ENCODE measurements at regions not wholly inside any gene's neighbourhood (a gene's known extent, or its start where the extent isn't known, plus 50 kb on each side); places are given as distances from the start of the nearest gene placed in this dataset.

- no peaks in the 10 kb centered on the region for H3K36me3 ChIP-seq (ENCODE audit: control insufficient read depth in 2 of 2, extremely low read depth in 1 of 2, insufficient read depth in 2 of 2, low read length in 2 of 2)
- no peaks in the 10 kb centered on the region for H3K4me1 ChIP-seq (ENCODE audit: control insufficient read depth, extremely low read depth, insufficient read depth, low read length)
- no peak overlapping the region for H3K4me2 ChIP-seq (ENCODE audit: control insufficient read depth, extremely low read depth, insufficient read depth, low read depth, low read length)
- no peaks in the 10 kb centered on the region for H3K9me1 ChIP-seq (ENCODE audit: control insufficient read depth, extremely low read depth, insufficient read depth, low read length)
- H3K27ac ChIP-seq (ENCODE audit: control insufficient read depth, insufficient read depth, low read length), result no peak overlapping the region
- no peak for DNase-seq (ENCODE audit: low read depth, low spot score)
- H3K79me2 ChIP-seq (ENCODE audit: control insufficient read depth, insufficient read depth, low read length), result no peaks in the 10 kb centered on the region
- no peak overlapping the region for H2AFZ ChIP-seq (ENCODE audit: control insufficient read depth, low read length)
- no peak overlapping the region for H3K4me3 ChIP-seq (ENCODE audit: control insufficient read depth in 2 of 3, extremely low read depth in 1 of 3, insufficient read depth in 2 of 3, low read depth in 1 of 3, low read length in 3 of 3)
- no peaks in the 10 kb centered on the region for H4K20me1 ChIP-seq (ENCODE audit: control insufficient read depth, extremely low read depth, insufficient read depth, low read length)
- TF ChIP-seq, protein P1, sequence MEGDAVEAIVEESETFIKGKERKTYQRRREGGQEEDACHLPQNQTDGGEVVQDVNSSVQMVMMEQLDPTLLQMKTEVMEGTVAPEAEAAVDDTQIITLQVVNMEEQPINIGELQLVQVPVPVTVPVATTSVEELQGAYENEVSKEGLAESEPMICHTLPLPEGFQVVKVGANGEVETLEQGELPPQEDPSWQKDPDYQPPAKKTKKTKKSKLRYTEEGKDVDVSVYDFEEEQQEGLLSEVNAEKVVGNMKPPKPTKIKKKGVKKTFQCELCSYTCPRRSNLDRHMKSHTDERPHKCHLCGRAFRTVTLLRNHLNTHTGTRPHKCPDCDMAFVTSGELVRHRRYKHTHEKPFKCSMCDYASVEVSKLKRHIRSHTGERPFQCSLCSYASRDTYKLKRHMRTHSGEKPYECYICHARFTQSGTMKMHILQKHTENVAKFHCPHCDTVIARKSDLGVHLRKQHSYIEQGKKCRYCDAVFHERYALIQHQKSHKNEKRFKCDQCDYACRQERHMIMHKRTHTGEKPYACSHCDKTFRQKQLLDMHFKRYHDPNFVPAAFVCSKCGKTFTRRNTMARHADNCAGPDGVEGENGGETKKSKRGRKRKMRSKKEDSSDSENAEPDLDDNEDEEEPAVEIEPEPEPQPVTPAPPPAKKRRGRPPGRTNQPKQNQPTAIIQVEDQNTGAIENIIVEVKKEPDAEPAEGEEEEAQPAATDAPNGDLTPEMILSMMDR (optimal IDR thresholded peaks at IDR 0.05 in 1 of 3, IDR thresholded peaks at IDR 0.05 in 1 of 3, conservative IDR thresholded peaks at IDR 0.05 in 1 of 3; ENCODE audit: extremely low read depth in 1 of 3, insufficient read depth in 2 of 3, low read length in 3 of 3), result no peak
- no peak for TF ChIP-seq EZH2 (IDR thresholded peaks at IDR 0.05; ENCODE audit: low read length)
- H3K9me3 ChIP-seq (ENCODE audit: control insufficient read depth, low read depth, low read length), result no peaks in the 10 kb centered on the region
- H3K9ac ChIP-seq (ENCODE audit: control insufficient read depth, extremely low read depth, insufficient read depth, low read length), result no peak overlapping the region
- no peak for FAIRE-seq
- no peaks in the 10 kb centered on the region for H3K27me3 ChIP-seq (ENCODE audit: control insufficient read depth, extremely low read depth, insufficient read depth, low read length)
- dilution Hi-C loops (cut with MboI; ENCODE audit: extremely low pct_ligation_motif_present, low sequenced_read_pairs), result no loop called here
These were observed 391.9 kb downstream of the RMST start for GRCh38 chr12:97854477-97854876.

DNA sequence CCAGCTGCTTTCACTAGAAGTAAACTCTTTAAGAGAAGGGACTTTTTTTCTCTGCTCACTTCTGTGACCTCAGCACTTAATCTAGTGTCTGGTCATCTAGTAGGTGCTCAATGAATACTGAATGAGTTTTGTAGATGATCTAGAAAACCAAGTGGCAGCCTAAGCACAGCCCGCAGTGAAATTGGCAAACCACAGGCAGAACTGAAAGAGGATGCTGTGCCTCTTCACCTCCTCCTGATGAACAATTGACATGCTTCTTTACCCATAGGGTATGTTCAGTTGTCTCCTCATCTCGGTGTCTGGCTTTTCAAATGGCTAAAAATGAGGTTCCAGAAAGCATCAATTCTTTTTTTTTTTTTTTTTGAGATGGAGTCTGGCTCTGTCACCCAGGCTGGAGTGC lies 399.5 kb downstream of the RMST start:
- Histone ChIP-seq H3K27ac (ENCODE audit: control insufficient read depth, insufficient read depth, low read length) (no peak overlapping the region), H3K27me3 (ENCODE audit: control insufficient read depth, extremely low read depth, insufficient read depth, low read length) (no peaks in the 10 kb centered on the region), H3K4me3 (ENCODE audit: control insufficient read depth in 2 of 3, extremely low read depth in 1 of 3, insufficient read depth in 2 of 3, low read depth in 1 of 3, low read length in 3 of 3) (no peak overlapping the region), H3K4me2 (ENCODE audit: control insufficient read depth, extremely low read depth, insufficient read depth, low read depth, low read length) (no peak overlapping the region), H3K9me1 (ENCODE audit: control insufficient read depth, extremely low read depth, insufficient read depth, low read length) (no peaks in the 10 kb centered on the region), H3K4me1 (ENCODE audit: control insufficient read depth, extremely low read depth, insufficient read depth, low read length) (no peaks in the 10 kb centered on the region), H3K9ac (ENCODE audit: control insufficient read depth, extremely low read depth, insufficient read depth, low read length) (no peak overlapping the region), H4K20me1 (ENCODE audit: control insufficient read depth, extremely low read depth, insufficient read depth, low read length) (no peaks in the 10 kb centered on the region), H3K79me2 (ENCODE audit: control insufficient read depth, insufficient read depth, low read length) (no peaks in the 10 kb centered on the region), H2AFZ (ENCODE audit: control insufficient read depth, low read length) (no peak overlapping the region), H3K36me3 (ENCODE audit: control insufficient read depth in 2 of 2, extremely low read depth in 1 of 2, insufficient read depth in 2 of 2, low read length in 2 of 2) (no peaks in the 10 kb centered on the region), H3K9me3 (ENCODE audit: control insufficient read depth, low read depth, low read length) (no peaks in the 10 kb centered on the region)
- DNase-seq (ENCODE audit: low read depth, low spot score) (no peak), FAIRE-seq (no peak)
- dilution Hi-C loops (cut with MboI; ENCODE audit: extremely low pct_ligation_motif_present, low sequenced_read_pairs), result no loop called here
- TF ChIP-seq EZH2 (IDR thresholded peaks at IDR 0.05; ENCODE audit: low read length), result no peak
- TF ChIP-seq, protein P1 (optimal IDR thresholded peaks at IDR 0.05 in 1 of 3, IDR thresholded peaks at IDR 0.05 in 1 of 3, conservative IDR thresholded peaks at IDR 0.05 in 1 of 3; ENCODE audit: extremely low read depth in 1 of 3, insufficient read depth in 2 of 3, low read length in 3 of 3), result no peak

Measured in keratinocyte (primary cell).